Stimulated activated naive CD8-positive, alpha-beta T cell treated with anti-CD3 and anti-CD28 coated beads, Interleukin-15, amount 100 ng/mL, for 72 hours (primary cell): ENCODE measurements at regions not wholly inside any gene's neighbourhood (a gene's known extent, or its start where the extent isn't known, plus 50 kb on each side); places are given as distances from the start of the nearest gene placed in this dataset.

ENCODE experiments used
- ATAC-seq: fragments of 150-1000 bp; cut with Tn5 transposase; 2 replicates; pipeline ENCODE4 v1.10.0; 2021; ENCODE audit warnings: mild to moderate bottlenecking, moderate library complexity
- DNase-seq, 2 donors: peaks; one replicate each; pipeline ENCODE4 v3.0.0; 2021 to 2022
- H3K27ac Mint-ChIP-seq, 2 donors: one replicate each; pipeline ENCODE4 v1.8.0; 2022; ENCODE audit warnings: mild to moderate bottlenecking in 2 of 2, mixed read lengths in 2 of 2, moderate library complexity in 2 of 2
- H3K27me3 Mint-ChIP-seq: one replicate; pipeline ENCODE4 v1.8.0; 2022; ENCODE audit warnings: mixed read lengths
- H3K4me1 Mint-ChIP-seq: one replicate; pipeline ENCODE4 v1.8.0; 2022; ENCODE audit warnings: mild to moderate bottlenecking, mixed read lengths
- H3K4me3 Mint-ChIP-seq, 2 donors: one replicate each; pipeline ENCODE4 v1.8.0; 2022; ENCODE audit warnings: mild to moderate bottlenecking in 2 of 2, mixed read lengths in 2 of 2, moderate library complexity in 1 of 2
- H3K9me3 Mint-ChIP-seq, 2 donors: one replicate each; pipeline ENCODE4 v1.8.0; 2022; ENCODE audit warnings: mixed read lengths in 2 of 2

GRCh38 chr1:82843876-82844275, 1043.1 kb downstream of the ADGRL2 start:
- Mint-ChIP-seq H3K27ac (no peak overlapping the region), H3K27me3 (no peaks in the 10 kb centered on the region), H3K4me1 (no peaks in the 10 kb centered on the region), H3K9me3 (no peaks in the 10 kb centered on the region), H3K4me3 (no peak overlapping the region)
- no peak for ATAC-seq
- DNase-seq = no peak

GRCh38 chr1:82840192-82840591, 1039.5 kb downstream of the ADGRL2 start:
- H3K27me3 Mint-ChIP-seq = no peaks in the 10 kb centered on the region
- H3K4me3 Mint-ChIP-seq = no peak overlapping the region
- ATAC-seq (no peak), DNase-seq (no peak)
- H3K27ac Mint-ChIP-seq = no peak overlapping the region
- H3K4me1 Mint-ChIP-seq = no peaks in the 10 kb centered on the region
- no peaks in the 10 kb centered on the region for H3K9me3 Mint-ChIP-seq

GRCh38 chr1:82837766-82838465, 1037.2 kb downstream of the ADGRL2 start:
- no peak overlapping the region for H3K4me3 Mint-ChIP-seq

GRCh38 chr1:82836973-82837680, 1036.4 kb downstream of the ADGRL2 start:
- Mint-ChIP-seq H3K9me3 (no peaks in the 10 kb centered on the region), H3K4me1 (no peaks in the 10 kb centered on the region), H3K27me3 (no peaks in the 10 kb centered on the region), H3K4me3 (no peak overlapping the region), H3K27ac (no peak overlapping the region)
- DNase-seq (no peak), ATAC-seq (no peak)

More at GRCh38 chr1:82837766-82838465, 1037.2 kb downstream of the ADGRL2 start:
- Mint-ChIP-seq H3K4me1 (no peaks in the 10 kb centered on the region), H3K27ac (no peak overlapping the region), H3K27me3 (no peaks in the 10 kb centered on the region), H3K9me3 (no peaks in the 10 kb centered on the region)
- no peak for ATAC-seq
- no peak for DNase-seq

- Mint-ChIP-seq H3K27me3 (no peaks in the 10 kb centered on the region), H3K4me3 (no peak overlapping the region), H3K9me3 (no peaks in the 10 kb centered on the region), H3K4me1 (no peaks in the 10 kb centered on the region), H3K27ac (no peak overlapping the region)
- no peak for ATAC-seq
- no peak for DNase-seq
These were observed 1035.7 kb downstream of the ADGRL2 start for GRCh38 chr1:82836213-82836972.

- no peaks in the 10 kb centered on the region for H3K9me3 Mint-ChIP-seq
- no peaks in the 10 kb centered on the region for H3K27me3 Mint-ChIP-seq
- no peaks in the 10 kb centered on the region for H3K4me1 Mint-ChIP-seq
- no peak overlapping the region for H3K27ac Mint-ChIP-seq
- DNase-seq (no peak), ATAC-seq (no peak)
- no peak overlapping the region for H3K4me3 Mint-ChIP-seq
These were observed 1030.1 kb downstream of the ADGRL2 start for GRCh38 chr1:82830690-82831380.

- H3K27me3 Mint-ChIP-seq = no peaks in the 10 kb centered on the region
- no peaks in the 10 kb centered on the region for H3K9me3 Mint-ChIP-seq
- no peak overlapping the region for H3K27ac Mint-ChIP-seq
- DNase-seq = no peak
- no peak for ATAC-seq
- H3K4me3 Mint-ChIP-seq = no peak overlapping the region
- H3K4me1 Mint-ChIP-seq = no peaks in the 10 kb centered on the region
These were observed 1028.8 kb downstream of the ADGRL2 start for GRCh38 chr1:82829527-82829926.

GRCh38 chr1:82823876-82824275, 1023.1 kb downstream of the ADGRL2 start:
- H3K27me3 Mint-ChIP-seq = no peaks in the 10 kb centered on the region
- H3K9me3 Mint-ChIP-seq = no peaks in the 10 kb centered on the region
- no peak overlapping the region for H3K4me3 Mint-ChIP-seq
- ATAC-seq (no peak), DNase-seq (no peak)
- no peak overlapping the region for H3K27ac Mint-ChIP-seq
- H3K4me1 Mint-ChIP-seq = peaks cover 8% of the 10 kb centered on the region

- Mint-ChIP-seq H3K27me3 (no peaks in the 10 kb centered on the region), H3K4me1 (peaks cover 13% of the 10 kb centered on the region), H3K9me3 (no peaks in the 10 kb centered on the region), H3K27ac (peak overlapping the region in 1 of 2 donors; percentile 43), H3K4me3 (no peak overlapping the region)
- DNase-seq (no peak), ATAC-seq (no peak)
These were observed 1020.1 kb downstream of the ADGRL2 start for GRCh38 chr1:82820816-82821215.

GRCh38 chr1:82819234-82819633, 1018.5 kb downstream of the ADGRL2 start:
- no peaks in the 10 kb centered on the region for H3K9me3 Mint-ChIP-seq
- peak overlapping the region; percentile 48 to 88 for H3K27ac Mint-ChIP-seq
- H3K27me3 Mint-ChIP-seq = no peaks in the 10 kb centered on the region
- DNase-seq (peak in 1 of 2 donors; percentile 8), ATAC-seq (peak; percentile 77)
- H3K4me3 Mint-ChIP-seq = peak overlapping the region in 1 of 2 donors; percentile 23
- H3K4me1 Mint-ChIP-seq = peaks cover 13% of the 10 kb centered on the region

GRCh38 chr1:82818586-82818985, 1017.9 kb downstream of the ADGRL2 start:
- ATAC-seq (peak; percentile 39), DNase-seq (no peak)
- H3K9me3 Mint-ChIP-seq = no peaks in the 10 kb centered on the region
- no peaks in the 10 kb centered on the region for H3K27me3 Mint-ChIP-seq
- peak overlapping the region in 1 of 2 donors; percentile 23 for H3K4me3 Mint-ChIP-seq
- peak overlapping the region in 1 of 2 donors; percentile 88 for H3K27ac Mint-ChIP-seq
- peaks cover 13% of the 10 kb centered on the region for H3K4me1 Mint-ChIP-seq

- H3K27ac Mint-ChIP-seq = no peak overlapping the region
- H3K4me3 Mint-ChIP-seq = no peak overlapping the region
- peaks cover under 1% of the 10 kb centered on the region for H3K4me1 Mint-ChIP-seq
- H3K9me3 Mint-ChIP-seq = no peaks in the 10 kb centered on the region
- no peak for DNase-seq
- ATAC-seq = no peak
- H3K27me3 Mint-ChIP-seq = peaks cover 19% of the 10 kb centered on the region
These were observed 1012.7 kb downstream of the ADGRL2 start for GRCh38 chr1:82813386-82813785.

GRCh38 chr1:82810601-82811000, 1009.9 kb downstream of the ADGRL2 start:
- ATAC-seq (no peak), DNase-seq (no peak)
- Mint-ChIP-seq H3K4me3 (no peak overlapping the region), H3K27ac (no peak overlapping the region), H3K27me3 (peaks cover 19% of the 10 kb centered on the region), H3K4me1 (no peaks in the 10 kb centered on the region), H3K9me3 (no peaks in the 10 kb centered on the region)

GRCh38 chr1:82807563-82807962, 1006.8 kb downstream of the ADGRL2 start:
- no peaks in the 10 kb centered on the region for H3K4me1 Mint-ChIP-seq
- no peak overlapping the region for H3K4me3 Mint-ChIP-seq
- H3K27me3 Mint-ChIP-seq = peaks cover 19% of the 10 kb centered on the region
- DNase-seq (no peak), ATAC-seq (no peak)
- no peak overlapping the region for H3K27ac Mint-ChIP-seq
- no peaks in the 10 kb centered on the region for H3K9me3 Mint-ChIP-seq

GRCh38 chr1:82806133-82806532, 1005.4 kb downstream of the ADGRL2 start:
- Mint-ChIP-seq H3K4me1 (no peaks in the 10 kb centered on the region), H3K4me3 (no peak overlapping the region), H3K27me3 (peaks cover 16% of the 10 kb centered on the region), H3K27ac (no peak overlapping the region), H3K9me3 (no peaks in the 10 kb centered on the region)
- DNase-seq (no peak), ATAC-seq (no peak)
